ENCODE measurements at regions not wholly inside any gene's neighbourhood (a gene's known extent, or its start where the extent isn't known, plus 50 kb on each side); places are given as distances from the start of the nearest gene placed in this dataset.

- no peak for DNase-seq (ENCODE audit: low read depth in 2 of 2)
Measured at GRCh38 chr1:244974106-244974505, 109.8 kb upstream of the HNRNPU start.

- no peak for DNase-seq (ENCODE audit: low read depth in 2 of 2)
Measured at GRCh38 chr1:244971552-244972216, 107.3 kb upstream of the HNRNPU start.

GRCh38 chr1:244970744-244971551 is 106.6 kb upstream of the HNRNPU start:
- peak; percentile 81 to 84 for DNase-seq (ENCODE audit: low read depth in 2 of 2)

- peak in 1 of 2 donors; percentile 18 for DNase-seq (ENCODE audit: low read depth in 2 of 2)
Measured at GRCh38 chr1:244970236-244970743, 105.9 kb upstream of the HNRNPU start.

GRCh38 chr1:244969355-244970235 is 105.3 kb upstream of the HNRNPU start:
- peak; percentile 27 to 34 for DNase-seq (ENCODE audit: low read depth in 2 of 2)

GRCh38 chr1:244968881-244969280 is 104.5 kb upstream of the HNRNPU start:
- no peak for DNase-seq (ENCODE audit: low read depth in 2 of 2)

- no peak for DNase-seq (ENCODE audit: low read depth in 2 of 2)
Measured at GRCh38 chr1:244968471-244968871, 104.1 kb upstream of the HNRNPU start.

GRCh38 chr1:244967159-244967558 is 102.8 kb upstream of the HNRNPU start:
- no peak for DNase-seq (ENCODE audit: low read depth in 2 of 2)

- no peak for DNase-seq (ENCODE audit: low read depth in 2 of 2)
Measured at GRCh38 chr1:244965185-244966030, 101.1 kb upstream of the HNRNPU start.

- DNase-seq (ENCODE audit: low read depth in 2 of 2), result no peak
Measured at GRCh38 chr1:244964112-244964971, 100.0 kb upstream of the HNRNPU start.

GRCh38 chr1:244963231-244963826 is 99.0 kb upstream of the HNRNPU start:
- no peak for DNase-seq (ENCODE audit: low read depth in 2 of 2)

GRCh38 chr1:244962130-244962529 is 97.8 kb upstream of the HNRNPU start:
- no peak for DNase-seq (ENCODE audit: low read depth in 2 of 2)

- DNase-seq (ENCODE audit: low read depth in 2 of 2), result no peak
Measured at GRCh38 chr1:244960904-244961303, 96.6 kb upstream of the HNRNPU start.

- no peak for DNase-seq (ENCODE audit: low read depth in 2 of 2)
Measured at GRCh38 chr1:244958593-244958992, 94.2 kb upstream of the HNRNPU start.

GRCh38 chr1:244957525-244957924 is 93.2 kb upstream of the HNRNPU start:
- DNase-seq (ENCODE audit: low read depth in 2 of 2), result no peak

GRCh38 chr1:244957122-244957521 is 92.8 kb upstream of the HNRNPU start:
- DNase-seq (ENCODE audit: low read depth in 2 of 2), result no peak

- no peak for DNase-seq (ENCODE audit: low read depth in 2 of 2)
Measured at GRCh38 chr1:244955661-244956060, 91.3 kb upstream of the HNRNPU start.

- no peak for DNase-seq (ENCODE audit: low read depth in 2 of 2)
Measured at GRCh38 chr1:244954359-244954758, 90.0 kb upstream of the HNRNPU start.

GRCh38 chr1:244953901-244954300 is 89.6 kb upstream of the HNRNPU start:
- no peak for DNase-seq (ENCODE audit: low read depth in 2 of 2)

- no peak for DNase-seq (ENCODE audit: low read depth in 2 of 2)
Measured at GRCh38 chr1:244952940-244953339, 88.6 kb upstream of the HNRNPU start.

Measured in stimulated activated CD4-positive, alpha-beta T cell treated with anti-CD3 and anti-CD28 coated beads, Interleukin-1b, Interleukin-23, amount 100 ng/mL, for 1 hour (primary cell).